ENCODE measurements at regions not wholly inside any gene's neighbourhood (a gene's known extent, or its start where the extent isn't known, plus 50 kb on each side); places are given as distances from the start of the nearest gene placed in this dataset.

GRCh38 chrX:34379891-34380290 lies 247.8 kb upstream of the FAM47A start:
- no peak for TF ChIP-seq CTCF (IDR thresholded peaks at IDR 0.05 in 2 of 3, conservative IDR thresholded peaks at IDR 0.05 in 1 of 3; ENCODE audit: insufficient read depth in 2 of 3, low read depth in 1 of 3, low read length in 3 of 3)
- no peak for TF ChIP-seq TBL1XR1 (IDR thresholded peaks at IDR 0.05; ENCODE audit: low read length in 2 of 2)
- no peak for TF ChIP-seq IRF2 (CRISPR knock-in tag; IDR thresholded peaks at IDR 0.05)
- no peak for TF ChIP-seq NFYB (IDR thresholded peaks at IDR 0.05; ENCODE audit: extremely low read depth, insufficient read length)
- no peak for TF ChIP-seq JUND (IDR thresholded peaks at IDR 0.05; ENCODE audit: borderline replicate concordance, low read depth, low read length)
- no peak for TF ChIP-seq JUND (tag; IDR thresholded peaks at IDR 0.05; ENCODE audit: borderline replicate concordance, low read depth, low read length)
- TF ChIP-seq E2F1 (CRISPR knock-in tag; IDR thresholded peaks at IDR 0.05): no peak
- no peak for TF ChIP-seq POLR2AphosphoS5 (IDR thresholded peaks at IDR 0.05; ENCODE audit: control insufficient read depth, insufficient read depth, low read depth, low read length)
- TF ChIP-seq KDM2B (CRISPR knock-in tag; IDR thresholded peaks at IDR 0.05): no peak
- no peak for TF ChIP-seq PHF8 (IDR thresholded peaks at IDR 0.05; ENCODE audit: borderline replicate concordance, low read length)
- no peak for TF ChIP-seq POLR2A (conservative IDR thresholded peaks at IDR 0.05)

Measured in K562 (cell line).